HG03280 (cell line): ENCODE measurements at regions not wholly inside any gene's neighbourhood (a gene's known extent, or its start where the extent isn't known, plus 50 kb on each side); places are given as distances from the start of the nearest gene placed in this dataset.
"Not testable (repeated sequence)": the region's sequence is repeated elsewhere in the genome, so short reads cannot be mapped to it uniquely, and the experiment has no call there.

Experiments used
- ATAC-seq: cut with Tn5 transposase; IDR thresholded peaks from one replicate; pipeline ENCODE4 v1.9.1; 2021; ENCODE audit warnings: mild to moderate bottlenecking, moderate library complexity; ENCODE audit not compliant: unreplicated experiment

- ATAC-seq: no peak
Observed at GRCh38 chr15:96170979-96171739, 159.3 kb upstream of the NR2F2 start.

GRCh38 chr15:96171853-96172296 lies 158.6 kb upstream of the NR2F2 start:
- ATAC-seq: no peak

- no peak for ATAC-seq
Observed at GRCh38 chr15:96172417-96172816, 158.1 kb upstream of the NR2F2 start.

GRCh38 chr15:96176831-96177230 lies 153.7 kb upstream of the NR2F2 start:
- no peak for ATAC-seq

- no peak for ATAC-seq
Observed at GRCh38 chr15:96177279-96177678, 153.2 kb upstream of the NR2F2 start.

GRCh38 chr15:96180087-96180748 lies 150.3 kb upstream of the NR2F2 start:
- ATAC-seq: no peak

- ATAC-seq: no peak
Observed at GRCh38 chr15:96181217-96181616, 149.3 kb upstream of the NR2F2 start.

- no peak for ATAC-seq
Observed at GRCh38 chr15:96181873-96182301, 148.6 kb upstream of the NR2F2 start.

GRCh38 chr15:96182736-96183513 lies 147.6 kb upstream of the NR2F2 start:
- no peak for ATAC-seq

GRCh38 chr15:96183514-96183850 lies 147.0 kb upstream of the NR2F2 start:
- no peak for ATAC-seq

GRCh38 chr15:96183867-96184266 lies 146.6 kb upstream of the NR2F2 start:
- ATAC-seq: no peak

GRCh38 chr15:96184297-96184696 lies 146.2 kb upstream of the NR2F2 start:
- no peak for ATAC-seq

GRCh38 chr15:96186105-96186504 lies 144.4 kb upstream of the NR2F2 start:
- no peak for ATAC-seq

GRCh38 chr15:96187341-96188305 lies 142.9 kb upstream of the NR2F2 start:
- ATAC-seq: no peak

- ATAC-seq: no peak
Observed at GRCh38 chr15:96197721-96198120, 132.8 kb upstream of the NR2F2 start.

GRCh38 chr15:96199111-96199510 lies 131.4 kb upstream of the NR2F2 start:
- no peak for ATAC-seq

GRCh38 chr15:96200357-96200967 lies 130.0 kb upstream of the NR2F2 start:
- ATAC-seq: no peak

GRCh38 chr15:96201696-96202095 lies 128.8 kb upstream of the NR2F2 start:
- ATAC-seq: no peak

GRCh38 chr15:96205588-96205987 lies 124.9 kb upstream of the NR2F2 start:
- not testable (repeated sequence) for ATAC-seq

GRCh38 chr15:96207377-96208006 lies 123.0 kb upstream of the NR2F2 start:
- ATAC-seq: no peak
